HepG2 (cell line): ENCODE measurements at regions not wholly inside any gene's neighbourhood (a gene's known extent, or its start where the extent isn't known, plus 50 kb on each side); places are given as distances from the start of the nearest gene placed in this dataset.

Experiments used
- ATAC-seq: fragments of 200-7000 bp; cut with Tn5 transposase; 3 replicates; pipeline ENCODE4 v1.9.1; 2020; ENCODE audit warnings: mild to moderate bottlenecking, moderate library complexity
- BruUV-seq: library from RNA; stranded (reverse); fragments of 400-500 nt; replicated peaks from 2 replicates; lab custom pipeline; 2021; lab: Mats Ljungman, UMichigan
- CTCF ChIA-PET: fragments of 300-600 bp; formaldehyde crosslinking; extraction: SDS; loops from one replicate; lab custom pipeline; 2021; ENCODE audit warnings: low total read pairs, inconsistent platforms, low intra/inter-chr PET ratio; lab: Yijun Ruan, JAX
- POLR2A ChIA-PET: fragments of 350-600 bp; sonication (Branson Sonifier 250); formaldehyde crosslinking; loops from one replicate; lab custom pipeline; 2020; ENCODE audit warnings: antibody characterized with exemption, inconsistent platforms; lab: Yijun Ruan, JAX
- DNase-seq: peaks from one replicate; pipeline ENCODE4 v3.0.0-alpha.2; 2015; ENCODE audit warnings: low spot score
- FAIRE-seq: peaks from 3 replicates; lab custom pipeline; 2011; peaks lifted over from hg19 to GRCh38; lab: Jason Lieb, UNC
- H2AFZ ChIP-seq: one replicate; pipeline ENCODE4 v1.6.1; 2011; ENCODE audit warnings: low read length, inconsistent platforms
- H3K27ac ChIP-seq: fragments of 300-600 bp; 3 replicates; pipeline ENCODE4 v1.8.0; 2011; ENCODE audit warnings: mixed run types, mild to moderate bottlenecking, mixed read lengths, low read length, inconsistent platforms; ENCODE audit not compliant: insufficient read depth; ENCODE audit errors: extremely low read length
- H3K27me3 ChIP-seq, 2 experiments: fragments of 200-600 bp in 1 of 2; 2 replicates in 1 of 2; 3 replicates in 1 of 2; pipeline versions ENCODE4 v1.6.0 to v1.8.0; 2011; ENCODE audit warnings: low read length in 2 of 2, mild to moderate bottlenecking in 2 of 2, moderate library complexity in 2 of 2, inconsistent platforms in 1 of 2; ENCODE audit not compliant: insufficient read depth in 2 of 2, control insufficient read depth in 1 of 2
- H3K36me3 ChIP-seq, 2 experiments: fragments of 200-600 bp in 1 of 2; replicated peaks in 1 of 2; 2 replicates in 1 of 2; 3 replicates in 1 of 2; pipeline versions ENCODE4 v1.5.1 to v1.8.0; 2011; ENCODE audit warnings: low read length in 2 of 2, inconsistent platforms in 1 of 2; ENCODE audit not compliant: insufficient read depth in 2 of 2, control insufficient read depth in 1 of 2
- H3K4me1 ChIP-seq: 2 replicates; pipeline ENCODE4 v1.5.1; 2012; ENCODE audit warnings: low read length, inconsistent platforms; ENCODE audit not compliant: insufficient read depth
- H3K4me2 ChIP-seq: 2 replicates; pipeline ENCODE4 v1.6.0; 2011; ENCODE audit warnings: low read depth, low read length, inconsistent platforms
- H3K4me3 ChIP-seq, 3 experiments: fragments of 200-600 bp in 1 of 3; sonication (generic), shearing (Covaris generic) in 1 of 3; replicated peaks in 1 of 3; 2 replicates each; pipeline ENCODE4 v1.5.1; 2011 to 2016; ENCODE audit warnings: low read length in 3 of 3, inconsistent platforms in 2 of 3, low read depth in 2 of 3, mild to moderate bottlenecking in 2 of 3, control low read depth in 1 of 3, mixed read lengths in 1 of 3; ENCODE audit not compliant: insufficient read depth in 1 of 3
- H3K79me2 ChIP-seq: one replicate; pipeline ENCODE4 v1.6.1; 2011; ENCODE audit warnings: low read length, inconsistent platforms; ENCODE audit not compliant: insufficient read depth
- H3K9ac ChIP-seq: 2 replicates; pipeline ENCODE4 v1.6.0; 2011; ENCODE audit warnings: mild to moderate bottlenecking, low read depth, low read length, inconsistent platforms; ENCODE audit not compliant: insufficient read depth
- H3K9me3 ChIP-seq: 2 replicates; pipeline ENCODE4 v1.5.1; 2012; ENCODE audit warnings: mild to moderate bottlenecking, low read length
- H4K20me1 ChIP-seq: 2 replicates; pipeline ENCODE4 v1.6.0; 2011; ENCODE audit warnings: inconsistent platforms, mild to moderate bottlenecking, low read length, moderate library complexity; ENCODE audit not compliant: insufficient read depth
- HIC2 ChIP-seq: sonication (generic); formaldehyde crosslinking; IDR thresholded peaks from 2 replicates; pipeline ENCODE4 v1.9.0; 2022; ENCODE audit warnings: low read depth, missing genetic modification reagents
- JDP2 ChIP-seq: sonication (generic); formaldehyde crosslinking; IDR thresholded peaks from 2 replicates; pipeline ENCODE4 v1.8.1; 2022; ENCODE audit warnings: missing genetic modification reagents, borderline replicate concordance
- MIER2 ChIP-seq: IDR thresholded peaks from 2 replicates; pipeline ENCODE4 v1.6.1; 2016; ENCODE audit warnings: missing biosample characterization, missing genetic modification reagents
- MTF2 ChIP-seq: sonication (generic); formaldehyde crosslinking; IDR thresholded peaks from 2 replicates; pipeline ENCODE4 v1.5.0; 2020; ENCODE audit warnings: missing genetic modification reagents, borderline replicate concordance
- NKX3-1 ChIP-seq: sonication (generic); formaldehyde crosslinking; IDR thresholded peaks from 2 replicates; pipeline ENCODE4 v1.5.0; 2020; ENCODE audit warnings: missing genetic modification reagents
- RNF2 ChIP-seq: fragments of 450-650 bp; conservative IDR thresholded peaks from 2 replicates; pipeline ENCODE4 v1.6.1; 2016; ENCODE audit warnings: low read depth
- SALL1 ChIP-seq: sonication (generic); formaldehyde crosslinking; IDR thresholded peaks from 2 replicates; pipeline ENCODE4 v1.8.0; 2022; ENCODE audit warnings: mild to moderate bottlenecking, missing genetic modification reagents
- SYNCRIP ChIP-seq: fragments of 200-400 bp; formaldehyde crosslinking; IDR thresholded peaks from 2 replicates; pipeline ENCODE4 v1.6.1; 2018; ENCODE audit warnings: mild to moderate bottlenecking, low read depth, low read length; ENCODE audit not compliant: insufficient read depth
- THYN1 ChIP-seq: sonication (generic); formaldehyde crosslinking; IDR thresholded peaks from 2 replicates; pipeline ENCODE4 v1.8.1; 2023; ENCODE audit warnings: low read depth, mild to moderate bottlenecking, moderate library complexity, missing genetic modification reagents, borderline replicate concordance
- ZFX ChIP-seq: sonication (generic); formaldehyde crosslinking; IDR thresholded peaks from 2 replicates; pipeline ENCODE4 v1.4.0; 2020; ENCODE audit warnings: mild to moderate bottlenecking, low read depth, missing genetic modification reagents, moderate library complexity
- ZNF101 ChIP-seq: sonication (generic); formaldehyde crosslinking; IDR thresholded peaks from 2 replicates; pipeline ENCODE4 v1.4.0; 2020; ENCODE audit warnings: mild to moderate bottlenecking, low read depth, missing genetic modification reagents, borderline replicate concordance
- ZNF451 ChIP-seq: sonication (generic); formaldehyde crosslinking; IDR thresholded peaks from 2 replicates; pipeline ENCODE4 v1.5.0; 2020; ENCODE audit warnings: mild to moderate bottlenecking, missing genetic modification reagents
- ZNF552 ChIP-seq: sonication (generic); formaldehyde crosslinking; IDR thresholded peaks from 2 replicates; pipeline ENCODE4 v1.9.0; 2022; ENCODE audit warnings: missing genetic modification reagents, mild to moderate bottlenecking, borderline replicate concordance
- ZNF878 ChIP-seq: sonication (generic); formaldehyde crosslinking; IDR thresholded peaks from 2 replicates; pipeline ENCODE4 v1.8.1; 2023; ENCODE audit warnings: mild to moderate bottlenecking, missing genetic modification reagents, moderate library complexity
- ZSCAN29 ChIP-seq: sonication (generic); formaldehyde crosslinking; conservative IDR thresholded peaks from 2 replicates; pipeline ENCODE4 v1.4.0; 2020; ENCODE audit warnings: mild to moderate bottlenecking, missing genetic modification reagents
- WGBS: methylation state at CpG from one replicate; pipeline ENCODE4 v1.1.6; 2017; ENCODE audit warnings: low lambda C conversion rate; 5-methylcytosine and 5-hydroxymethylcytosine counted together
- in situ Hi-C: cut with HindIII; loops from 2 replicates; pipeline ENCODE4 v1.10.0; 2017; ENCODE audit warnings: low pct_unique_long_range_greater_than_20kb; ENCODE audit not compliant: extremely low pct_ligation_motif_present
- intact Hi-C: fragments of 100-400 bp; cut with micrococcal nuclease; formaldehyde crosslinking; loops from one replicate; pipeline ENCODE4 v1.10.0; 2022; ENCODE audit not compliant: unreplicated experiment

DNA sequence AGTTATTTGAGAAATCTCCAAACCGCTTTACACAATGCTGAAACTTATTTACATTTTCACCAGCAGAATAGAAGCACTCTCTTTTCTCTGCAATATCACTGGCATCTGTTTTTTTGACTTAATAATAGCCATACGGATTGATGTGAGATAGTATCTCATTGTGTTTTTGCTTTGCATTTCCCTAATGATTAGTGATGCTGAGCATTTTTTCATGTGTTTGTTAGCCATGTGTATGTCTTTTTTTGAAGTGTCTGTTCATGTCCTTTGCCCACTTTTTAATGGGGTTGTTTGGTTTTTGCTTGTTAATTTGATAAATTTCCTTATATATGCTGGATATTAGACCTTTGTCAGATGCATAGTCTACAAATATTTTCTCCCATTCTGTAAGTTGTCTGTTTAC lies 73.6 kb downstream of the FBXO5 start:
- Histone ChIP-seq H3K4me3 (no peak overlapping the region), H3K27ac (no peak overlapping the region), H3K36me3 (no peaks in the 10 kb centered on the region), H3K79me2 (no peaks in the 10 kb centered on the region), H3K4me2 (no peak overlapping the region), H2AFZ (no peak overlapping the region), H3K9ac (no peak overlapping the region), H3K4me1 (no peaks in the 10 kb centered on the region), H3K9me3 (peaks cover 13% of the 10 kb centered on the region; the same call in 1 of the 2 replicates), H4K20me1 (no peaks in the 10 kb centered on the region), H3K27me3 (no peaks in the 10 kb centered on the region)
- no peak for DNase-seq
- in situ Hi-C loops (no loop called here), intact Hi-C loops (no loop called here)
- BruUV-seq = no TSS peak
- FAIRE-seq = no peak
- CTCF ChIA-PET = no interaction called here
- ATAC-seq = no peak
- TF ChIP-seq ZNF101 (CRISPR knock-in tag) (no peak), HIC2 (no peak), NKX3-1 (CRISPR knock-in tag) (no peak), ZNF552 (no peak), ZNF878 (CRISPR knock-in tag) (no peak), THYN1 (CRISPR knock-in tag) (no peak), MIER2 (CRISPR knock-in tag) (no peak), SYNCRIP (no peak), MTF2 (CRISPR knock-in tag) (no peak), SALL1 (no peak), JDP2 (CRISPR knock-in tag) (no peak), RNF2 (no peak), ZFX (CRISPR knock-in tag) (no peak), ZNF451 (CRISPR knock-in tag) (no peak), ZSCAN29 (CRISPR knock-in tag) (no peak)
- POLR2A ChIA-PET = no interaction called here
- WGBS = 0% methylated on average over 2 of the region's 2 CpGs
